ENCODE measurements at regions not wholly inside any gene's neighbourhood (a gene's known extent, or its start where the extent isn't known, plus 50 kb on each side); places are given as distances from the start of the nearest gene placed in this dataset.
A peak's percentile ranks its signal among the peaks of the same experiment; 100 is the strongest.

DNA sequence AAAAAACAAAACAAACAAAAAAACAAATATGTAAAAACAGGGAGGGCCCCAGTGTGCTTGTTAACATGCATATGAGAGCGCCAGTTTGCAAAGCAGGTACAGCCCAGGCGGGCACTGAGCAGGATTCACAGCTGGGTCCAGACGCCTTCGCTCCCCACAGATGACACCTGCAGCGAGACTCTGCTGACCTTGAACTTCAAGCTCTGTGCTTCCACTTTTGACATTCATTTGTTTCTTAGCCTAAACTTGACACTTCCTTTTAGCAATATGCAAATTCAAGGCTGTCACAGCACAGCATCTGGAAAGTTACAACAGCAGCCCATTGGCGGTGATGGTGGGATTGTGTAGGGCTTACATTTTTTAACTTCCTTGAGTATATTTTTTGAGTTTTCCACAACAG, 88.8 kb upstream of the TNS3 start:
- H3K36me3 ChIP-seq (ENCODE audit: low read length): no peaks in the 10 kb centered on the region
- no peaks in the 10 kb centered on the region for H3K9me3 ChIP-seq (ENCODE audit: insufficient read depth, low read length)
- peak overlapping the region; percentile 15 for H2AFZ ChIP-seq (ENCODE audit: low read depth, low read length, severe bottlenecking)
- peak overlapping the region; percentile 51 for H3K9ac ChIP-seq (ENCODE audit: low read length)
- TF ChIP-seq EZH2phosphoT487 (conservative IDR thresholded peaks at IDR 0.05; ENCODE audit: low read length): no peak
- TF ChIP-seq, protein P1, sequence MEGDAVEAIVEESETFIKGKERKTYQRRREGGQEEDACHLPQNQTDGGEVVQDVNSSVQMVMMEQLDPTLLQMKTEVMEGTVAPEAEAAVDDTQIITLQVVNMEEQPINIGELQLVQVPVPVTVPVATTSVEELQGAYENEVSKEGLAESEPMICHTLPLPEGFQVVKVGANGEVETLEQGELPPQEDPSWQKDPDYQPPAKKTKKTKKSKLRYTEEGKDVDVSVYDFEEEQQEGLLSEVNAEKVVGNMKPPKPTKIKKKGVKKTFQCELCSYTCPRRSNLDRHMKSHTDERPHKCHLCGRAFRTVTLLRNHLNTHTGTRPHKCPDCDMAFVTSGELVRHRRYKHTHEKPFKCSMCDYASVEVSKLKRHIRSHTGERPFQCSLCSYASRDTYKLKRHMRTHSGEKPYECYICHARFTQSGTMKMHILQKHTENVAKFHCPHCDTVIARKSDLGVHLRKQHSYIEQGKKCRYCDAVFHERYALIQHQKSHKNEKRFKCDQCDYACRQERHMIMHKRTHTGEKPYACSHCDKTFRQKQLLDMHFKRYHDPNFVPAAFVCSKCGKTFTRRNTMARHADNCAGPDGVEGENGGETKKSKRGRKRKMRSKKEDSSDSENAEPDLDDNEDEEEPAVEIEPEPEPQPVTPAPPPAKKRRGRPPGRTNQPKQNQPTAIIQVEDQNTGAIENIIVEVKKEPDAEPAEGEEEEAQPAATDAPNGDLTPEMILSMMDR (IDR thresholded peaks at IDR 0.05; ENCODE audit: insufficient read depth, low read length, poor library complexity, severe bottlenecking): no peak
- no peaks in the 10 kb centered on the region for H4K20me1 ChIP-seq (ENCODE audit: low read depth, low read length)
- H3K9me2 ChIP-seq (replicated peaks; ENCODE audit: insufficient read depth, low read length): no peaks in the 10 kb centered on the region
- H3K27ac ChIP-seq (ENCODE audit: low read depth, low read length): peak overlapping the region; percentile 96
- no peaks in the 10 kb centered on the region for H3K27me3 ChIP-seq (ENCODE audit: low read length)
- peak overlapping the region; percentile 68 for H3K4me2 ChIP-seq (ENCODE audit: low read depth, low read length, poor library complexity, severe bottlenecking)
- H3K79me2 ChIP-seq (ENCODE audit: insufficient read depth, low read length): no peaks in the 10 kb centered on the region
- peak overlapping the region; percentile 33 for H3K4me3 ChIP-seq (ENCODE audit: insufficient read depth, low read length, poor library complexity, severe bottlenecking)
- H3F3A ChIP-seq (ENCODE audit: insufficient read depth): peaks cover 49% of the 10 kb centered on the region

DNA sequence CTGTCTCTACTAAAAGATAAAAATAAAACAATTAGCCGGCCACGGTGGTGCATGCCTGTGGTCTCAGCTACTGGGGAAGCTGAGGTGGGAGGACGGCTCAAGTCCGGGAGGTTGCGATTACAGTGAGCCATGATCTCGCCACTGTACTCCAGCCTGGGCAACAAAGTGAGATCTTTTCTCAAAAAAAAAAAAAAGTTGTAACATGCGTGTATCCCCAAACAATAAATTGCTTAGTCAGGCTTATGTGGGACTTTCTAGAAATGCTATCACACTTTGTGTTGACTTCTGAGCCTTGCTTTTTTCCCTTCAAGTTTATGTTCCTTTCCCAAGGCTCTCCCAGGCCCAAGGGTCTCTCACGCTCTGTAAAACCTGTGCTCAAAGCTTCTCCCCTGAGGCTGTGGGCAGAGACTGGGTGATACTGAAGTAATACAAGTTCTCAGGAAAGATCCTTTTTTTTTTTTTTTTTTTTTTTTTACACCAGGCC, 88.0 kb upstream of the TNS3 start:
- Histone ChIP-seq H3K9me3 (ENCODE audit: insufficient read depth, low read length) (no peaks in the 10 kb centered on the region), H3K79me2 (ENCODE audit: insufficient read depth, low read length) (no peaks in the 10 kb centered on the region), H3K9me2 (replicated peaks; ENCODE audit: insufficient read depth, low read length) (no peaks in the 10 kb centered on the region), H3K27me3 (ENCODE audit: low read length) (no peaks in the 10 kb centered on the region), H3K36me3 (ENCODE audit: low read length) (no peaks in the 10 kb centered on the region), H3K4me2 (ENCODE audit: low read depth, low read length, poor library complexity, severe bottlenecking) (peak overlapping the region; percentile 43), H2AFZ (ENCODE audit: low read depth, low read length, severe bottlenecking) (no peak overlapping the region), H3K4me3 (ENCODE audit: insufficient read depth, low read length, poor library complexity, severe bottlenecking) (no peak overlapping the region), H3K9ac (ENCODE audit: low read length) (peak overlapping the region; percentile 11), H3F3A (ENCODE audit: insufficient read depth) (peaks cover 49% of the 10 kb centered on the region), H4K20me1 (ENCODE audit: low read depth, low read length) (no peaks in the 10 kb centered on the region), H3K27ac (ENCODE audit: low read depth, low read length) (peak overlapping the region; percentile 96)
- TF ChIP-seq, protein P1 (IDR thresholded peaks at IDR 0.05; ENCODE audit: insufficient read depth, low read length, poor library complexity, severe bottlenecking): no peak
- TF ChIP-seq EZH2phosphoT487 (conservative IDR thresholded peaks at IDR 0.05; ENCODE audit: low read length): no peak

DNA sequence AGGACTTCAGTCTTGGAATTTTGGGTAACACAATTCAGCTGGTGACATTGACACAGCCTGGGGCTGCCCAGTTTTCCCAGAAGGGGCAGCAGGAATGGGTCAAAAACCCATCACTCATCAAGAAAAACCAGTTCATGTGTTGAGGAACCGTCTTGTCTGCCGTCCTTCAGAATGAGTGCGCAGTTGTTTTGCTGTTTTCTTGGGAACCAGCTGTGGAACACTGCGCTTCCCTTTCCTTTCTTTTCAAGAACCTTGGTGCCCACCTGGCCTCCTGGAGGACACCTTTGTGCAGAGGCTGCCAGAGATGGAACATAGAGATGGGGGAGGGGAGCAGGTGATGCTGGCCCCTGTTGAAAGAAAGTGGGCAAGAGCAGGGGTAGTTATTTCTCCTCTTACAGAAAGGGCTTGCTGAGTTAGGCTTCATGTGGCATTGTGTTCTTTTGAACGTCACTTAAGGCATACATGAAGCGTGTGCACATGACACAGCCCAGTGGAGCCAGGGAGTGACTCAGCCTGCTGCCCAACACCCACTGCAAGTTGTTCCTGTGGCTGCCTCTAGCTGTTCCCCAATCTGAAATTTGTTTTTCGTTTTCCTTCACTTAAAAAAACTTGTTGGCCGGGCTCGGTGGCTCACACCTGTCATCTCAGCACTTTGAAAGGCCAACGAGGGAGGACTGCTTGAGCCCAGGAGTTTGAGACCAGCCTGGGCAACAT, 87.4 kb upstream of the TNS3 start:
- Histone ChIP-seq H3K4me2 (ENCODE audit: low read depth, low read length, poor library complexity, severe bottlenecking) (peak overlapping the region; percentile 43), H3K27me3 (ENCODE audit: low read length) (no peaks in the 10 kb centered on the region), H3K79me2 (ENCODE audit: insufficient read depth, low read length) (no peaks in the 10 kb centered on the region), H3K9ac (ENCODE audit: low read length) (peak overlapping the region; percentile 14; the same call in 1 of the 2 replicates), H3K36me3 (ENCODE audit: low read length) (no peaks in the 10 kb centered on the region), H3K9me3 (ENCODE audit: insufficient read depth, low read length) (no peaks in the 10 kb centered on the region), H2AFZ (ENCODE audit: low read depth, low read length, severe bottlenecking) (no peak overlapping the region), H3F3A (ENCODE audit: insufficient read depth) (peaks cover 49% of the 10 kb centered on the region), H4K20me1 (ENCODE audit: low read depth, low read length) (no peaks in the 10 kb centered on the region), H3K9me2 (replicated peaks; ENCODE audit: insufficient read depth, low read length) (no peaks in the 10 kb centered on the region), H3K4me3 (ENCODE audit: insufficient read depth, low read length, poor library complexity, severe bottlenecking) (no peak overlapping the region), H3K27ac (ENCODE audit: low read depth, low read length) (peak overlapping the region; percentile 96)
- peak; percentile 98; the same call in 1 of the 2 replicates for TF ChIP-seq EZH2phosphoT487 (conservative IDR thresholded peaks at IDR 0.05; ENCODE audit: low read length)
- TF ChIP-seq, protein P1 (IDR thresholded peaks at IDR 0.05; ENCODE audit: insufficient read depth, low read length, poor library complexity, severe bottlenecking): no peak

Data from SU-DHL-6 (cell line).